ENCODE measurements at regions not wholly inside any gene's neighbourhood (a gene's known extent, or its start where the extent isn't known, plus 50 kb on each side); places are given as distances from the start of the nearest gene placed in this dataset.
"Not testable (repeated sequence)": the region's sequence is repeated elsewhere in the genome, so short reads cannot be mapped to it uniquely, and the experiment has no call there.

- intact Hi-C loops (cut with micrococcal nuclease) = no loop called here
These were observed 458.6 kb upstream of the ATXN8OS start for GRCh38 chr13:69649063-69649392.

GRCh38 chr13:69648340-69649062, 459.1 kb upstream of the ATXN8OS start:
- intact Hi-C loops (cut with micrococcal nuclease) = no loop called here

GRCh38 chr13:69644447-69644846, 463.2 kb upstream of the ATXN8OS start:
- intact Hi-C loops (cut with micrococcal nuclease) = no loop called here

- intact Hi-C loops (cut with micrococcal nuclease) = no loop called here
These were observed 465.9 kb upstream of the ATXN8OS start for GRCh38 chr13:69641773-69642172.

GRCh38 chr13:69633044-69633443, 474.6 kb upstream of the ATXN8OS start:
- intact Hi-C loops (cut with micrococcal nuclease) = no loop called here

GRCh38 chr13:69623973-69624372, 483.7 kb upstream of the ATXN8OS start:
- intact Hi-C loops (cut with micrococcal nuclease) = no loop called here

- intact Hi-C loops (cut with micrococcal nuclease) = no loop called here
These were observed 488.0 kb upstream of the ATXN8OS start for GRCh38 chr13:69619651-69620050.

GRCh38 chr13:69618838-69619237, 488.8 kb upstream of the ATXN8OS start:
- intact Hi-C loops (cut with micrococcal nuclease) = no loop called here

GRCh38 chr13:69618393-69618792, 489.2 kb upstream of the ATXN8OS start:
- intact Hi-C loops (cut with micrococcal nuclease) = no loop called here

- intact Hi-C loops (cut with micrococcal nuclease) = no loop called here
These were observed 490.0 kb upstream of the ATXN8OS start for GRCh38 chr13:69617587-69617986.

GRCh38 chr13:69616396-69616795, 491.2 kb upstream of the ATXN8OS start:
- intact Hi-C loops (cut with micrococcal nuclease) = no loop called here

- intact Hi-C loops (cut with micrococcal nuclease) = not testable (repeated sequence)
These were observed 492.6 kb upstream of the ATXN8OS start for GRCh38 chr13:69615055-69615454.

- intact Hi-C loops (cut with micrococcal nuclease) = no loop called here
These were observed 502.9 kb upstream of the ATXN8OS start for GRCh38 chr13:69604698-69605097.

- intact Hi-C loops (cut with micrococcal nuclease) = no loop called here
These were observed 504.3 kb upstream of the ATXN8OS start for GRCh38 chr13:69603144-69603853.

- intact Hi-C loops (cut with micrococcal nuclease) = no loop called here
These were observed 506.0 kb upstream of the ATXN8OS start for GRCh38 chr13:69601661-69602060.

GRCh38 chr13:69600811-69601210, 506.8 kb upstream of the ATXN8OS start:
- intact Hi-C loops (cut with micrococcal nuclease) = no loop called here

- intact Hi-C loops (cut with micrococcal nuclease) = no loop called here
These were observed 510.5 kb upstream of the ATXN8OS start for GRCh38 chr13:69597088-69597487.

- intact Hi-C loops (cut with micrococcal nuclease) = no loop called here
These were observed 512.4 kb upstream of the ATXN8OS start for GRCh38 chr13:69595181-69595580.

- intact Hi-C loops (cut with micrococcal nuclease) = no loop called here
These were observed 516.2 kb upstream of the ATXN8OS start for GRCh38 chr13:69591437-69591836.

- intact Hi-C loops (cut with micrococcal nuclease) = no loop called here
These were observed 517.9 kb upstream of the ATXN8OS start for GRCh38 chr13:69589531-69590235.

- intact Hi-C loops (cut with micrococcal nuclease) = no loop called here
These were observed 522.0 kb upstream of the ATXN8OS start for GRCh38 chr13:69585656-69586055.

GRCh38 chr13:69580255-69580654, 527.4 kb upstream of the ATXN8OS start:
- intact Hi-C loops (cut with micrococcal nuclease) = no loop called here
